ENCODE measurements at regions not wholly inside any gene's neighbourhood (a gene's known extent, or its start where the extent isn't known, plus 50 kb on each side); places are given as distances from the start of the nearest gene placed in this dataset.

DNA sequence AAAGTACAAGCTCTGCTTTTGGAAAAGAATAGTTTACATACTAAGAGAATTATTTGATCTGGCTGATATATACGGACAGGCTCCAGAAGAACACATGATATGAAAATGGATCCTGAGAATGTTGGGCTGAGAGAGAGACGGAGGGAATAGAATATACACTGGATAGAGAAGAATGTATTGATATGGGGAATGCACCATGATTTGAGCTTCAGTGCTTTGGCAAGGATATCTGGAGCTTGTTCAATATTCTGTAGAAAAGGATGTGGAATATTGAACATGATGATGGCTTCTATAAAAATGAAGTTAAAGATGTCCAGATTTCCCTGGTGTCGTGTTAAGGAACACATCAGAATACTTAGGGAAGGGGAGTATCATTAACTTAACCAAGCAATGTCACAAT lies 280.5 kb upstream of the VLDLR start:
- TF ChIP-seq, protein P1, sequence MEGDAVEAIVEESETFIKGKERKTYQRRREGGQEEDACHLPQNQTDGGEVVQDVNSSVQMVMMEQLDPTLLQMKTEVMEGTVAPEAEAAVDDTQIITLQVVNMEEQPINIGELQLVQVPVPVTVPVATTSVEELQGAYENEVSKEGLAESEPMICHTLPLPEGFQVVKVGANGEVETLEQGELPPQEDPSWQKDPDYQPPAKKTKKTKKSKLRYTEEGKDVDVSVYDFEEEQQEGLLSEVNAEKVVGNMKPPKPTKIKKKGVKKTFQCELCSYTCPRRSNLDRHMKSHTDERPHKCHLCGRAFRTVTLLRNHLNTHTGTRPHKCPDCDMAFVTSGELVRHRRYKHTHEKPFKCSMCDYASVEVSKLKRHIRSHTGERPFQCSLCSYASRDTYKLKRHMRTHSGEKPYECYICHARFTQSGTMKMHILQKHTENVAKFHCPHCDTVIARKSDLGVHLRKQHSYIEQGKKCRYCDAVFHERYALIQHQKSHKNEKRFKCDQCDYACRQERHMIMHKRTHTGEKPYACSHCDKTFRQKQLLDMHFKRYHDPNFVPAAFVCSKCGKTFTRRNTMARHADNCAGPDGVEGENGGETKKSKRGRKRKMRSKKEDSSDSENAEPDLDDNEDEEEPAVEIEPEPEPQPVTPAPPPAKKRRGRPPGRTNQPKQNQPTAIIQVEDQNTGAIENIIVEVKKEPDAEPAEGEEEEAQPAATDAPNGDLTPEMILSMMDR (conservative IDR thresholded peaks at IDR 0.05 in 1 of 2, IDR thresholded peaks at IDR 0.05 in 1 of 2; ENCODE audit: low read depth in 1 of 2, low read length in 2 of 2), result no peak
- TF ChIP-seq EZH2 (IDR thresholded peaks at IDR 0.05; ENCODE audit: low read length, missing control alignments), result no peak

All from fibroblast of lung (primary cell).